GM23338 (cell line): ENCODE measurements at regions not wholly inside any gene's neighbourhood (a gene's known extent, or its start where the extent isn't known, plus 50 kb on each side); places are given as distances from the start of the nearest gene placed in this dataset.

ENCODE experiments used
- ATAC-seq: fragments of 200-7000 bp; cut with Tn5 transposase; 3 replicates; pipeline ENCODE4 v1.9.1; 2020
- DNase-seq: peaks from one replicate; pipeline ENCODE4 v3.0.0-alpha.2; 2015; ENCODE audit warnings: low spot score
- H2AFZ ChIP-seq: fragments of 200-600 bp; sonication (generic); 2 replicates; pipeline ENCODE4 v1.8.0; 2016; ENCODE audit warnings: antibody characterized with exemption, mild to moderate bottlenecking, moderate library complexity
- H3F3A ChIP-seq: fragments of 200-600 bp; sonication (generic); replicated peaks from 2 replicates; pipeline ENCODE4 v1.8.0; 2017; ENCODE audit warnings: antibody characterized with exemption, mixed run types, low read depth
- H3K27ac ChIP-seq: fragments of 200-600 bp; sonication (generic); 2 replicates; pipeline ENCODE4 v1.6.1; 2016; ENCODE audit warnings: low read depth
- H3K27me3 ChIP-seq: fragments of 200-600 bp; sonication (generic); 2 replicates; pipeline ENCODE4 v1.8.0; 2016; ENCODE audit warnings: mild to moderate bottlenecking, mixed run types, moderate library complexity; ENCODE audit not compliant: insufficient read depth
- H3K36me3 ChIP-seq: fragments of 200-600 bp; sonication (generic); 2 replicates; pipeline ENCODE4 v1.8.0; 2016; ENCODE audit warnings: mild to moderate bottlenecking; ENCODE audit not compliant: insufficient read depth
- H3K4me1 ChIP-seq: fragments of 200-600 bp; sonication (generic); 2 replicates; pipeline ENCODE4 v1.8.0; 2016; ENCODE audit warnings: mild to moderate bottlenecking, moderate library complexity; ENCODE audit not compliant: insufficient read depth
- H3K4me2 ChIP-seq: fragments of 200-600 bp; sonication (generic); 2 replicates; pipeline ENCODE4 v1.7.1; 2017; ENCODE audit warnings: mixed run types
- H3K4me3 ChIP-seq: fragments of 200-600 bp; sonication (generic); 2 replicates; pipeline ENCODE4 v1.6.1; 2016; ENCODE audit warnings: mixed run types
- H3K79me2 ChIP-seq: fragments of 200-600 bp; sonication (generic); replicated peaks from 2 replicates; pipeline ENCODE4 v1.8.0; 2017; ENCODE audit warnings: mild to moderate bottlenecking; ENCODE audit not compliant: insufficient read depth
- H3K9me2 ChIP-seq: fragments of 200-600 bp; sonication (generic); 2 replicates; pipeline ENCODE4 v1.8.0; 2017; ENCODE audit not compliant: insufficient read depth
- H4K20me1 ChIP-seq: fragments of 200-600 bp; sonication (generic); replicated peaks from 2 replicates; pipeline ENCODE4 v1.8.0; 2017; ENCODE audit warnings: mild to moderate bottlenecking; ENCODE audit not compliant: insufficient read depth
- H3K27ac Mint-ChIP-seq: 2 replicates; pipeline ENCODE4 v1.8.0; 2020; ENCODE audit warnings: inconsistent platforms, mild to moderate bottlenecking, moderate library complexity, mixed read lengths
- H3K27me3 Mint-ChIP-seq: 3 replicates; pipeline ENCODE4 v1.8.0; 2022; ENCODE audit warnings: low read depth, mild to moderate bottlenecking, moderate library complexity, mixed read lengths, inconsistent platforms; ENCODE audit not compliant: insufficient read depth, poor library complexity
- H3K36me3 Mint-ChIP-seq: 3 replicates; pipeline ENCODE4 v1.8.0; 2021; ENCODE audit warnings: low read depth, mild to moderate bottlenecking, inconsistent platforms, moderate library complexity, mixed read lengths
- H3K4me1 Mint-ChIP-seq: 3 replicates; pipeline ENCODE4 v1.8.0; 2020; ENCODE audit warnings: mild to moderate bottlenecking, inconsistent platforms, mixed read lengths
- H3K4me3 Mint-ChIP-seq: 3 replicates; pipeline ENCODE4 v1.8.0; 2021; ENCODE audit warnings: moderate library complexity, mild to moderate bottlenecking, inconsistent platforms, mixed read lengths
- H3K9me3 Mint-ChIP-seq: 3 replicates; pipeline ENCODE4 v1.8.0; 2020; ENCODE audit warnings: moderate library complexity, mild to moderate bottlenecking, inconsistent platforms, mixed read lengths
- CREB1 ChIP-seq: fragments of 250-450 bp; sonication (Bioruptor Pico); IDR thresholded peaks from 2 replicates; pipeline ENCODE4 v1.5.0; 2020; ENCODE audit warnings: low read depth, mild to moderate bottlenecking, moderate library complexity
- EZH2 ChIP-seq: fragments of 200-600 bp; sonication (generic); IDR thresholded peaks from one replicate; pipeline ENCODE4 v1.8.0; 2017; ENCODE audit warnings: antibody characterized with exemption, mild to moderate bottlenecking, low read depth; ENCODE audit not compliant: unreplicated experiment
- EZH2phosphoT487 ChIP-seq: fragments of 200-600 bp; sonication (generic); IDR thresholded peaks from one replicate; pipeline ENCODE4 v1.8.1; 2018; ENCODE audit warnings: antibody characterized with exemption; ENCODE audit not compliant: unreplicated experiment
- JUNB ChIP-seq: IDR thresholded peaks from one replicate; pipeline ENCODE4 v1.6.1; 2016; ENCODE audit warnings: antibody characterized with exemption; ENCODE audit not compliant: unreplicated experiment
- NANOG ChIP-seq: IDR thresholded peaks from 2 replicates; pipeline ENCODE4 v1.6.1; 2016; ENCODE audit warnings: antibody characterized with exemption, borderline replicate concordance
- POLR2AphosphoS5 ChIP-seq: IDR thresholded peaks from 2 replicates; pipeline ENCODE4 v1.6.1; 2016; ENCODE audit warnings: antibody characterized with exemption, low read depth
- STAT1 ChIP-seq: IDR thresholded peaks from one replicate; pipeline ENCODE4 v1.6.1; 2016; ENCODE audit warnings: antibody characterized with exemption; ENCODE audit not compliant: unreplicated experiment
- ZNF114 ChIP-seq: fragments of 250-450 bp; sonication (Bioruptor Pico); IDR thresholded peaks from 2 replicates; pipeline ENCODE4 v1.5.0; 2020; ENCODE audit warnings: mild to moderate bottlenecking, moderate library complexity
- ZNF331 ChIP-seq: fragments of 250-450 bp; sonication (Bioruptor Pico); IDR thresholded peaks from 2 replicates; pipeline ENCODE4 v1.5.0; 2020; ENCODE audit warnings: low read depth, mild to moderate bottlenecking, moderate library complexity
- TF ChIP-seq, protein P1 (sequence below), 2 experiments: fragments of 200-600 bp in 1 of 2; sonication (generic) in 1 of 2; conservative IDR thresholded peaks; 2 replicates each; pipeline versions ENCODE4 v1.5.1 to v1.6.1; 2016 to 2017; ENCODE audit warnings: antibody characterized with exemption in 2 of 2, low read depth in 2 of 2, mild to moderate bottlenecking in 2 of 2, moderate library complexity in 1 of 2
- TF ChIP-seq, protein P2 (sequence below): IDR thresholded peaks from one replicate; pipeline ENCODE4 v1.6.1; 2018; ENCODE audit warnings: antibody characterized with exemption; ENCODE audit not compliant: unreplicated experiment
- TF ChIP-seq, protein P3 (sequence below): IDR thresholded peaks from 2 replicates; pipeline ENCODE4 v1.6.1; 2016; ENCODE audit warnings: antibody characterized with exemption
- TF ChIP-seq, protein P4 (sequence below): fragments of 250-450 bp; sonication (Bioruptor Pico); IDR thresholded peaks from 2 replicates; pipeline ENCODE4 v1.5.0; 2020; ENCODE audit warnings: mild to moderate bottlenecking, moderate library complexity

DNA sequence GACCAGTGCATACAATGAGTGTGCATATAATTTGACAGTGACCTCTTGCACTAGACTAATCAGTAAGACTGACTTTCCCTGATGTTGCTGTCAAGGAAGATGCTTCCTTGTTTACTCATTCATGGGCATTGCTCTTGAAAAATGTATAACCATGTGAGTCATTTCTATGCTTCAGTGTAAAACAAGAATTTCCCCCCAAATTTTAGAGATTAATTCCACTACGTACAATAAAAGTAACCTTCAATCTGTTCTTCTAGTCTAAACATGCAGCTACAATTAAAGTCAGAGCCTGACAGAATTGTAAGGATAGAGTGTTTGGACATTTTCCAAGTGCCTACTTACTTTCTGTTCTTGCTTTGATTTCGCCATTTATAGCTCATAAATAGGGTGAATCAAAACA lies 935.7 kb downstream of the RAPGEF2 start:
- no peak for ATAC-seq
- H3K4me1 Mint-ChIP-seq: peaks cover 3% of the 10 kb centered on the region; the same call in 1 of the 3 replicates
- H3K4me3 Mint-ChIP-seq: no peak overlapping the region
- H3K27ac Mint-ChIP-seq: no peak overlapping the region
- Histone ChIP-seq H3K4me1 (no peaks in the 10 kb centered on the region), H3K27me3 (no peaks in the 10 kb centered on the region), H3K4me2 (no peak overlapping the region), H3F3A (no peaks in the 10 kb centered on the region), H2AFZ (no peak overlapping the region), H3K79me2 (no peaks in the 10 kb centered on the region), H3K4me3 (no peak overlapping the region), H3K9me2 (peaks cover 14% of the 10 kb centered on the region; the same call in 1 of the 2 replicates), H3K27ac (no peak overlapping the region), H4K20me1 (no peaks in the 10 kb centered on the region), H3K36me3 (no peaks in the 10 kb centered on the region)
- DNase-seq: no peak
- H3K27me3 Mint-ChIP-seq: no peaks in the 10 kb centered on the region
- H3K9me3 Mint-ChIP-seq: peaks cover 24% of the 10 kb centered on the region
- TF ChIP-seq ZNF114 (CRISPR knock-in tag) (no peak), NANOG (no peak), CREB1 (no peak), ZNF331 (no peak), JUNB (no peak), EZH2phosphoT487 (no peak), STAT1 (no peak), EZH2 (no peak), POLR2AphosphoS5 (no peak)
- TF ChIP-seq, protein P1, sequence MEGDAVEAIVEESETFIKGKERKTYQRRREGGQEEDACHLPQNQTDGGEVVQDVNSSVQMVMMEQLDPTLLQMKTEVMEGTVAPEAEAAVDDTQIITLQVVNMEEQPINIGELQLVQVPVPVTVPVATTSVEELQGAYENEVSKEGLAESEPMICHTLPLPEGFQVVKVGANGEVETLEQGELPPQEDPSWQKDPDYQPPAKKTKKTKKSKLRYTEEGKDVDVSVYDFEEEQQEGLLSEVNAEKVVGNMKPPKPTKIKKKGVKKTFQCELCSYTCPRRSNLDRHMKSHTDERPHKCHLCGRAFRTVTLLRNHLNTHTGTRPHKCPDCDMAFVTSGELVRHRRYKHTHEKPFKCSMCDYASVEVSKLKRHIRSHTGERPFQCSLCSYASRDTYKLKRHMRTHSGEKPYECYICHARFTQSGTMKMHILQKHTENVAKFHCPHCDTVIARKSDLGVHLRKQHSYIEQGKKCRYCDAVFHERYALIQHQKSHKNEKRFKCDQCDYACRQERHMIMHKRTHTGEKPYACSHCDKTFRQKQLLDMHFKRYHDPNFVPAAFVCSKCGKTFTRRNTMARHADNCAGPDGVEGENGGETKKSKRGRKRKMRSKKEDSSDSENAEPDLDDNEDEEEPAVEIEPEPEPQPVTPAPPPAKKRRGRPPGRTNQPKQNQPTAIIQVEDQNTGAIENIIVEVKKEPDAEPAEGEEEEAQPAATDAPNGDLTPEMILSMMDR (conservative IDR thresholded peaks at IDR 0.05; ENCODE audit: low read depth in 2 of 2): no peak
- TF ChIP-seq, protein P2, sequence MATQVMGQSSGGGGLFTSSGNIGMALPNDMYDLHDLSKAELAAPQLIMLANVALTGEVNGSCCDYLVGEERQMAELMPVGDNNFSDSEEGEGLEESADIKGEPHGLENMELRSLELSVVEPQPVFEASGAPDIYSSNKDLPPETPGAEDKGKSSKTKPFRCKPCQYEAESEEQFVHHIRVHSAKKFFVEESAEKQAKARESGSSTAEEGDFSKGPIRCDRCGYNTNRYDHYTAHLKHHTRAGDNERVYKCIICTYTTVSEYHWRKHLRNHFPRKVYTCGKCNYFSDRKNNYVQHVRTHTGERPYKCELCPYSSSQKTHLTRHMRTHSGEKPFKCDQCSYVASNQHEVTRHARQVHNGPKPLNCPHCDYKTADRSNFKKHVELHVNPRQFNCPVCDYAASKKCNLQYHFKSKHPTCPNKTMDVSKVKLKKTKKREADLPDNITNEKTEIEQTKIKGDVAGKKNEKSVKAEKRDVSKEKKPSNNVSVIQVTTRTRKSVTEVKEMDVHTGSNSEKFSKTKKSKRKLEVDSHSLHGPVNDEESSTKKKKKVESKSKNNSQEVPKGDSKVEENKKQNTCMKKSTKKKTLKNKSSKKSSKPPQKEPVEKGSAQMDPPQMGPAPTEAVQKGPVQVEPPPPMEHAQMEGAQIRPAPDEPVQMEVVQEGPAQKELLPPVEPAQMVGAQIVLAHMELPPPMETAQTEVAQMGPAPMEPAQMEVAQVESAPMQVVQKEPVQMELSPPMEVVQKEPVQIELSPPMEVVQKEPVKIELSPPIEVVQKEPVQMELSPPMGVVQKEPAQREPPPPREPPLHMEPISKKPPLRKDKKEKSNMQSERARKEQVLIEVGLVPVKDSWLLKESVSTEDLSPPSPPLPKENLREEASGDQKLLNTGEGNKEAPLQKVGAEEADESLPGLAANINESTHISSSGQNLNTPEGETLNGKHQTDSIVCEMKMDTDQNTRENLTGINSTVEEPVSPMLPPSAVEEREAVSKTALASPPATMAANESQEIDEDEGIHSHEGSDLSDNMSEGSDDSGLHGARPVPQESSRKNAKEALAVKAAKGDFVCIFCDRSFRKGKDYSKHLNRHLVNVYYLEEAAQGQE: no peak
- TF ChIP-seq, protein P3, sequence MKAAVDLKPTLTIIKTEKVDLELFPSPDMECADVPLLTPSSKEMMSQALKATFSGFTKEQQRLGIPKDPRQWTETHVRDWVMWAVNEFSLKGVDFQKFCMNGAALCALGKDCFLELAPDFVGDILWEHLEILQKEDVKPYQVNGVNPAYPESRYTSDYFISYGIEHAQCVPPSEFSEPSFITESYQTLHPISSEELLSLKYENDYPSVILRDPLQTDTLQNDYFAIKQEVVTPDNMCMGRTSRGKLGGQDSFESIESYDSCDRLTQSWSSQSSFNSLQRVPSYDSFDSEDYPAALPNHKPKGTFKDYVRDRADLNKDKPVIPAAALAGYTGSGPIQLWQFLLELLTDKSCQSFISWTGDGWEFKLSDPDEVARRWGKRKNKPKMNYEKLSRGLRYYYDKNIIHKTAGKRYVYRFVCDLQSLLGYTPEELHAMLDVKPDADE: no peak
- TF ChIP-seq, protein P4, sequence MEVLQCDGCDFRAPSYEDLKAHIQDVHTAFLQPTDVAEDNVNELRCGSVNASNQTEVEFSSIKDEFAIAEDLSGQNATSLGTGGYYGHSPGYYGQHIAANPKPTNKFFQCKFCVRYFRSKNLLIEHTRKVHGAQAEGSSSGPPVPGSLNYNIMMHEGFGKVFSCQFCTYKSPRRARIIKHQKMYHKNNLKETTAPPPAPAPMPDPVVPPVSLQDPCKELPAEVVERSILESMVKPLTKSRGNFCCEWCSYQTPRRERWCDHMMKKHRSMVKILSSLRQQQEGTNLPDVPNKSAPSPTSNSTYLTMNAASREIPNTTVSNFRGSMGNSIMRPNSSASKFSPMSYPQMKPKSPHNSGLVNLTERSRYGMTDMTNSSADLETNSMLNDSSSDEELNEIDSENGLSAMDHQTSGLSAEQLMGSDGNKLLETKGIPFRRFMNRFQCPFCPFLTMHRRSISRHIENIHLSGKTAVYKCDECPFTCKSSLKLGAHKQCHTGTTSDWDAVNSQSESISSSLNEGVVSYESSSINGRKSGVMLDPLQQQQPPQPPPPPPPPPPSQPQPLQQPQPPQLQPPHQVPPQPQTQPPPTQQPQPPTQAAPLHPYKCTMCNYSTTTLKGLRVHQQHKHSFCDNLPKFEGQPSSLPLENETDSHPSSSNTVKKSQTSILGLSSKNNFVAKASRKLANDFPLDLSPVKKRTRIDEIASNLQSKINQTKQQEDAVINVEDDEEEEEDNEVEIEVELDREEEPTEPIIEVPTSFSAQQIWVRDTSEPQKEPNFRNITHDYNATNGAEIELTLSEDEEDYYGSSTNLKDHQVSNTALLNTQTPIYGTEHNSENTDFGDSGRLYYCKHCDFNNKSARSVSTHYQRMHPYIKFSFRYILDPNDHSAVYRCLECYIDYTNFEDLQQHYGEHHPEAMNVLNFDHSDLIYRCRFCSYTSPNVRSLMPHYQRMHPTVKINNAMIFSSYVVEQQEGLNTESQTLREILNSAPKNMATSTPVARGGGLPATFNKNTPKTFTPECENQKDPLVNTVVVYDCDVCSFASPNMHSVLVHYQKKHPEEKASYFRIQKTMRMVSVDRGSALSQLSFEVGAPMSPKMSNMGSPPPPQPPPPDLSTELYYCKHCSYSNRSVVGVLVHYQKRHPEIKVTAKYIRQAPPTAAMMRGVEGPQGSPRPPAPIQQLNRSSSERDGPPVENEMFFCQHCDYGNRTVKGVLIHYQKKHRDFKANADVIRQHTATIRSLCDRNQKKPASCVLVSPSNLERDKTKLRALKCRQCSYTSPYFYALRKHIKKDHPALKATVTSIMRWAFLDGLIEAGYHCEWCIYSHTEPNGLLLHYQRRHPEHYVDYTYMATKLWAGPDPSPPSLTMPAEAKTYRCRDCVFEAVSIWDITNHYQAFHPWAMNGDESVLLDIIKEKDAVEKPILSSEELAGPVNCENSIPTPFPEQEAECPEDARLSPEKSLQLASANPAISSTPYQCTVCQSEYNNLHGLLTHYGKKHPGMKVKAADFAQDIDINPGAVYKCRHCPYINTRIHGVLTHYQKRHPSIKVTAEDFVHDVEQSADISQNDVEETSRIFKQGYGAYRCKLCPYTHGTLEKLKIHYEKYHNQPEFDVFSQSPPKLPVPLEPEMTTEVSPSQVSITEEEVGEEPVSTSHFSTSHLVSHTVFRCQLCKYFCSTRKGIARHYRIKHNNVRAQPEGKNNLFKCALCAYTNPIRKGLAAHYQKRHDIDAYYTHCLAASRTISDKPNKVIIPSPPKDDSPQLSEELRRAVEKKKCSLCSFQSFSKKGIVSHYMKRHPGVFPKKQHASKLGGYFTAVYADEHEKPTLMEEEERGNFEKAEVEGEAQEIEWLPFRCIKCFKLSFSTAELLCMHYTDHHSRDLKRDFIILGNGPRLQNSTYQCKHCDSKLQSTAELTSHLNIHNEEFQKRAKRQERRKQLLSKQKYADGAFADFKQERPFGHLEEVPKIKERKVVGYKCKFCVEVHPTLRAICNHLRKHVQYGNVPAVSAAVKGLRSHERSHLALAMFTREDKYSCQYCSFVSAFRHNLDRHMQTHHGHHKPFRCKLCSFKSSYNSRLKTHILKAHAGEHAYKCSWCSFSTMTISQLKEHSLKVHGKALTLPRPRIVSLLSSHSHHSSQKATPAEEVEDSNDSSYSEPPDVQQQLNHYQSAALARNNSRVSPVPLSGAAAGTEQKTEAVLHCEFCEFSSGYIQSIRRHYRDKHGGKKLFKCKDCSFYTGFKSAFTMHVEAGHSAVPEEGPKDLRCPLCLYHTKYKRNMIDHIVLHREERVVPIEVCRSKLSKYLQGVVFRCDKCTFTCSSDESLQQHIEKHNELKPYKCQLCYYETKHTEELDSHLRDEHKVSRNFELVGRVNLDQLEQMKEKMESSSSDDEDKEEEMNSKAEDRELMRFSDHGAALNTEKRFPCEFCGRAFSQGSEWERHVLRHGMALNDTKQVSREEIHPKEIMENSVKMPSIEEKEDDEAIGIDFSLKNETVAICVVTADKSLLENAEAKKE (CRISPR knock-in tag): no peak
- peaks cover 7% of the 10 kb centered on the region for H3K36me3 Mint-ChIP-seq
